ENCODE measurements at regions not wholly inside any gene's neighbourhood (a gene's known extent, or its start where the extent isn't known, plus 50 kb on each side); places are given as distances from the start of the nearest gene placed in this dataset.
"Not testable (repeated sequence)": the region's sequence is repeated elsewhere in the genome, so short reads cannot be mapped to it uniquely, and the experiment has no call there.

GRCh38 chr6:82507112-82507511 is 143.5 kb downstream of the TPBG start:
- DNase-seq (ENCODE audit: low read depth, low spot score): no peak

- DNase-seq (ENCODE audit: low read depth, low spot score): no peak
These were observed 147.9 kb downstream of the TPBG start for GRCh38 chr6:82511546-82511945.

GRCh38 chr6:82517896-82518295 is 154.3 kb downstream of the TPBG start:
- DNase-seq (ENCODE audit: low read depth, low spot score): not testable (repeated sequence)

- no peak for DNase-seq (ENCODE audit: low read depth, low spot score)
These were observed 157.8 kb downstream of the TPBG start for GRCh38 chr6:82521369-82521768.

- DNase-seq (ENCODE audit: low read depth, low spot score): no peak
These were observed 158.2 kb downstream of the TPBG start for GRCh38 chr6:82521861-82522260.

GRCh38 chr6:82524031-82524430 is 160.4 kb downstream of the TPBG start:
- DNase-seq (ENCODE audit: low read depth, low spot score): no peak

- DNase-seq (ENCODE audit: low read depth, low spot score): no peak
These were observed 162.3 kb downstream of the TPBG start for GRCh38 chr6:82525775-82526495.

GRCh38 chr6:82529960-82530460 is 166.4 kb downstream of the TPBG start:
- DNase-seq (ENCODE audit: low read depth, low spot score): not testable (repeated sequence)

GRCh38 chr6:82534876-82535275 is 171.3 kb downstream of the TPBG start:
- DNase-seq (ENCODE audit: low read depth, low spot score): no peak

GRCh38 chr6:82549480-82549879 is 185.9 kb downstream of the TPBG start:
- DNase-seq (ENCODE audit: low read depth, low spot score): not testable (repeated sequence)

GRCh38 chr6:82551311-82551710 is 187.7 kb downstream of the TPBG start:
- not testable (repeated sequence) for DNase-seq (ENCODE audit: low read depth, low spot score)

GRCh38 chr6:82551831-82552230 is 188.2 kb downstream of the TPBG start:
- DNase-seq (ENCODE audit: low read depth, low spot score): no peak

- no peak for DNase-seq (ENCODE audit: low read depth, low spot score)
These were observed 190.4 kb downstream of the TPBG start for GRCh38 chr6:82553863-82554531.

- no peak for DNase-seq (ENCODE audit: low read depth, low spot score)
These were observed 191.0 kb downstream of the TPBG start for GRCh38 chr6:82554666-82555065.

GRCh38 chr6:82555801-82556200 is 192.2 kb downstream of the TPBG start:
- no peak for DNase-seq (ENCODE audit: low read depth, low spot score)

- not testable (repeated sequence) for DNase-seq (ENCODE audit: low read depth, low spot score)
These were observed 194.9 kb downstream of the TPBG start for GRCh38 chr6:82558531-82558930.

GRCh38 chr6:82567621-82568020 is 204.0 kb downstream of the TPBG start:
- DNase-seq (ENCODE audit: low read depth, low spot score): no peak

- no peak for DNase-seq (ENCODE audit: low read depth, low spot score)
These were observed 204.8 kb downstream of the TPBG start for GRCh38 chr6:82568290-82568993.

- no peak for DNase-seq (ENCODE audit: low read depth, low spot score)
These were observed 205.4 kb downstream of the TPBG start for GRCh38 chr6:82569022-82569421.

GRCh38 chr6:82570083-82570482 is 206.5 kb downstream of the TPBG start:
- no peak for DNase-seq (ENCODE audit: low read depth, low spot score)

- DNase-seq (ENCODE audit: low read depth, low spot score): no peak
These were observed 207.8 kb downstream of the TPBG start for GRCh38 chr6:82571455-82571854.

GRCh38 chr6:82573254-82573972 is 209.8 kb downstream of the TPBG start:
- no peak for DNase-seq (ENCODE audit: low read depth, low spot score)
